ENCODE measurements at regions not wholly inside any gene's neighbourhood (a gene's known extent, or its start where the extent isn't known, plus 50 kb on each side); places are given as distances from the start of the nearest gene placed in this dataset.

- ATAC-seq: no peak
Observed at GRCh38 chr10:57706016-57706415, 561.7 kb downstream of the IPMK start.

GRCh38 chr10:57699944-57700343, 567.8 kb downstream of the IPMK start:
- no peak for TF ChIP-seq TSHZ2 (CRISPR knock-in tag; IDR thresholded peaks at IDR 0.05)
- TF ChIP-seq ISL1 (CRISPR knock-in tag; IDR thresholded peaks at IDR 0.05): 0 out of 2 replicates have a peak, but pooled peaks have one; percentile 29
- ATAC-seq: peak; percentile 22; the same call in 2 of the 3 replicates

More at GRCh38 chr10:57706016-57706415, 561.7 kb downstream of the IPMK start:
- no peak for TF ChIP-seq OSR1 (CRISPR knock-in tag; IDR thresholded peaks at IDR 0.05)
- no peak for TF ChIP-seq ISL1 (CRISPR knock-in tag; IDR thresholded peaks at IDR 0.05)
- no peak for TF ChIP-seq ZFP30 (CRISPR knock-in tag; IDR thresholded peaks at IDR 0.05)
- no peak for TF ChIP-seq TSHZ2 (CRISPR knock-in tag; IDR thresholded peaks at IDR 0.05)
- no peak for TF ChIP-seq SNAI2 (CRISPR knock-in tag; IDR thresholded peaks at IDR 0.05)
- TF ChIP-seq ZC3H10 (CRISPR knock-in tag; IDR thresholded peaks at IDR 0.05): no peak
- no peak for TF ChIP-seq POU6F1 (CRISPR knock-in tag; IDR thresholded peaks at IDR 0.05; ENCODE audit: borderline replicate concordance, low read depth)
- TF ChIP-seq CSRNP3 (CRISPR knock-in tag; IDR thresholded peaks at IDR 0.05): no peak
- no peak for TF ChIP-seq TOX (CRISPR knock-in tag; IDR thresholded peaks at IDR 0.05; ENCODE audit: borderline replicate concordance)

- ATAC-seq: peak; percentile 86
- no peak for TF ChIP-seq SNAI2 (CRISPR knock-in tag; IDR thresholded peaks at IDR 0.05)
- no peak for TF ChIP-seq PPARA (CRISPR knock-in tag; IDR thresholded peaks at IDR 0.05; ENCODE audit: borderline replicate concordance)
- no peak for TF ChIP-seq GLIS3 (CRISPR knock-in tag; IDR thresholded peaks at IDR 0.05)
- TF ChIP-seq ARNTL (CRISPR knock-in tag; IDR thresholded peaks at IDR 0.05; ENCODE audit: borderline replicate concordance, low read depth): no peak
- TF ChIP-seq ESRRG (CRISPR knock-in tag; IDR thresholded peaks at IDR 0.05): no peak
- TF ChIP-seq ISL1 (CRISPR knock-in tag; IDR thresholded peaks at IDR 0.05): peak; percentile 60
Observed at GRCh38 chr10:57696641-57697040, 571.1 kb downstream of the IPMK start.

- TF ChIP-seq ZC3H10 (CRISPR knock-in tag; IDR thresholded peaks at IDR 0.05) (no peak), PATZ1 (CRISPR knock-in tag; IDR thresholded peaks at IDR 0.05; ENCODE audit: borderline replicate concordance) (no peak)
- ATAC-seq: no peak
Observed at GRCh38 chr10:57694956-57695608, 572.6 kb downstream of the IPMK start.
